H1 (cell line): ENCODE measurements at regions not wholly inside any gene's neighbourhood (a gene's known extent, or its start where the extent isn't known, plus 50 kb on each side); places are given as distances from the start of the nearest gene placed in this dataset.
A peak's percentile ranks its signal among the peaks of the same experiment; 100 is the strongest.

ENCODE experiments used
- ATF3 ChIP-seq: IDR thresholded peaks from 2 replicates; pipeline ENCODE4 v1.6.1; 2011; ENCODE audit warnings: low read depth, mild to moderate bottlenecking, low read length; ENCODE audit not compliant: insufficient read depth
- CTBP2 ChIP-seq: IDR thresholded peaks from 2 replicates; pipeline ENCODE4 v1.7.0; 2011; ENCODE audit warnings: borderline replicate concordance, mild to moderate bottlenecking, moderate library complexity, mixed read lengths, low read length; ENCODE audit not compliant: insufficient read depth, insufficient read length
- EP300 ChIP-seq, 2 experiments: IDR thresholded peaks; 1 replicate in 1 of 2; 2 replicates in 1 of 2; pipeline ENCODE4 v1.6.1; 2011 to 2012; ENCODE audit warnings: low read depth in 2 of 2, low read length in 2 of 2, mild to moderate bottlenecking in 2 of 2, borderline replicate concordance in 1 of 2, inconsistent platforms in 1 of 2, moderate library complexity in 1 of 2
- FOSL1 ChIP-seq: IDR thresholded peaks from 2 replicates; pipeline ENCODE4 v1.6.1; 2011; ENCODE audit warnings: mild to moderate bottlenecking, low read depth, low read length, moderate library complexity; ENCODE audit not compliant: insufficient read depth
- NRF1 ChIP-seq: IDR thresholded peaks from 2 replicates; pipeline ENCODE4 v1.6.1; 2011; ENCODE audit warnings: mild to moderate bottlenecking, low read depth, low read length, improper control_type of control experiment
- PHF8 ChIP-seq: fragments of 200-600 bp; sonication (generic); conservative IDR thresholded peaks from 2 replicates; pipeline ENCODE4 v1.7.1; 2012; ENCODE audit warnings: low read depth, mild to moderate bottlenecking, inconsistent platforms, low read length, moderate library complexity
- SP1 ChIP-seq: IDR thresholded peaks from 2 replicates; pipeline ENCODE4 v1.6.1; 2011; ENCODE audit warnings: low read depth, low read length
- YY1 ChIP-seq: IDR thresholded peaks from 2 replicates; pipeline ENCODE4 v1.6.1; 2011; ENCODE audit warnings: low read depth, mild to moderate bottlenecking, low read length
- ZNF274 ChIP-seq: IDR thresholded peaks from 2 replicates; pipeline ENCODE4 v1.7.0; 2012; ENCODE audit warnings: low read length, borderline replicate concordance; ENCODE audit errors: extremely low read depth

- TF ChIP-seq PHF8 (no peak), ZNF274 (no peak), EP300 (IDR thresholded peaks at IDR 0.05; ENCODE audit: borderline replicate concordance in 1 of 2, low read depth in 2 of 2, low read length in 2 of 2) (no peak), YY1 (no peak), CTBP2 (peak; percentile 62), SP1 (no peak), FOSL1 (no peak), NRF1 (no peak), ATF3 (no peak)
- TF ChIP-seq, all 59 proteins: peak for 11
Measured at GRCh38 chr5:73230264-73231245, 57.6 kb downstream of the TMEM174 start (continued).
